Thyroid gland (tissue), 4 donors: ENCODE measurements at regions not wholly inside any gene's neighbourhood (a gene's known extent, or its start where the extent isn't known, plus 50 kb on each side); places are given as distances from the start of the nearest gene placed in this dataset.

Experiments
- CTCF ChIP-seq, 6 experiments: fragments of 200-600 bp in 3 of 6; fragments of 450-650 bp in 3 of 6; sonication (generic) in 3 of 6; IDR thresholded peaks; one replicate each; pipeline ENCODE4 v1.5.1; 2016 to 2019; ENCODE audit warnings: antibody characterized with exemption in 6 of 6, mild to moderate bottlenecking in 2 of 6, inconsistent platforms in 1 of 6, moderate library complexity in 1 of 6
- POLR2A ChIP-seq, 2 donors: fragments of 450-650 bp; IDR thresholded peaks; one replicate each; pipeline ENCODE4 v1.6.1; 2017; ENCODE audit warnings: antibody characterized with exemption in 2 of 2, mild to moderate bottlenecking in 2 of 2, moderate library complexity in 1 of 2

DNA sequence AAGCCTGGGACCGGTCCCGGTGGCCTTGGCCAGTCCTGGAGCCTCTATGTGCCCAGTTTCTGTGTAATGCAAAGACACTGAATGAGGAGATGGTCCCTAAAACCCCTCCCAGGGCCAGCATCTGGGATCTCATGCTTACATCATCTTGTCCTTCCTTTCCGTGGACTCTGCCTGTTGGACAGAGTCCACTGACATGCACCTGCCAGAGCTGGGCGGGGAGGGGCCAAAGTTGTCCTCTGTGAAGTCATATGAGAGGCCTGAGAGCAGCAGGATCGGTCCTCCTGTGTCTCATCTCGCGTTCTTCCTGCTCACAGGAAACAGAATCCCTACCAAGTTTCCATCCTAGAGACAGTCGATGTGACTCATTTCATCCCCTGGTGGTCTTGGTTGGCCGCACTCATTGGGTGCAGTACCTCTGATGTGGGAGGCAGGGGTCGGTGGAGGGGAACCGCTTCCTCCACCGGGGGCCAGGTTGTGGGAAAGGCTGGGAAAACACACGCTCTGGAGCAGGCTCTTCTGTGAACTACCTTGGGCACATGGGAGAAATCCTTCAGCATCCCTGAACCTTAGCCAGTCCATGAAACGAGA lies 389.6 kb upstream of the PODXL start:
- TF ChIP-seq CTCF (IDR thresholded peaks at IDR 0.05), result no peak
- TF ChIP-seq POLR2A (IDR thresholded peaks at IDR 0.05), result no peak
